GM12878 (cell line): ENCODE measurements at regions not wholly inside any gene's neighbourhood (a gene's known extent, or its start where the extent isn't known, plus 50 kb on each side); places are given as distances from the start of the nearest gene placed in this dataset.

Source experiments
- ATAC-seq: fragments of 200-7000 bp; cut with Tn5 transposase; 3 replicates; pipeline ENCODE4 v1.9.1; 2020; ENCODE audit warnings: mild to moderate bottlenecking, moderate library complexity
- BruUV-seq: library from RNA; stranded (reverse); fragments of 400-500 nt; replicated peaks from 2 replicates; lab custom pipeline; 2021; lab: Mats Ljungman, UMichigan
- CTCF ChIA-PET: fragments of 300-600 bp; sonication (Branson Sonifier 250); formaldehyde crosslinking; extraction: SDS; loops from one replicate; lab custom pipeline; 2021; ENCODE audit warnings: inconsistent platforms; lab: Yijun Ruan, JAX
- POLR2A ChIA-PET: fragments of 350-600 bp; formaldehyde crosslinking; extraction: SDS; loops from one replicate; lab custom pipeline; 2021; ENCODE audit warnings: inconsistent platforms; lab: Charles Lee
- RAD21 ChIA-PET: fragments of 300-600 bp; sonication (Branson Sonifier 250); formaldehyde crosslinking; loops from one replicate; lab custom pipeline; 2023; ENCODE audit warnings: antibody characterized with exemption; ENCODE audit not compliant: unreplicated experiment; lab: Charles Lee
- SMC1A ChIA-PET: fragments of 300-600 bp; sonication (Branson Sonifier 250); formaldehyde crosslinking; loops from one replicate; lab custom pipeline; 2023; ENCODE audit not compliant: unreplicated experiment, uncharacterized antibody; lab: Charles Lee
- DNase-seq: peaks from one replicate; pipeline ENCODE4 v3.0.0-alpha.2; 2011; ENCODE audit warnings: low read depth, low spot score
- FAIRE-seq: peaks from 3 replicates; lab custom pipeline; 2011; peaks lifted over from hg19 to GRCh38; lab: Jason Lieb, UNC
- H2AFZ ChIP-seq: 2 replicates; pipeline ENCODE4 v1.6.0; 2011; ENCODE audit warnings: low read depth, low read length, control low read depth; ENCODE audit not compliant: control insufficient read depth
- H3K27ac ChIP-seq: 2 replicates; pipeline ENCODE4 v1.5.1; 2011; ENCODE audit warnings: control low read depth; ENCODE audit not compliant: control insufficient read depth, insufficient read depth
- H3K27me3 ChIP-seq, 2 experiments: replicated peaks in 1 of 2; 2 replicates each; pipeline versions ENCODE4 v1.6.0 to v1.6.1; 2011; ENCODE audit warnings: low read length in 1 of 2; ENCODE audit not compliant: control insufficient read depth in 2 of 2, insufficient read depth in 2 of 2
- H3K36me3 ChIP-seq, 2 experiments: 2 replicates each; pipeline ENCODE4 v1.5.1; 2011; ENCODE audit warnings: low read length in 1 of 2; ENCODE audit not compliant: control insufficient read depth in 2 of 2, insufficient read depth in 2 of 2
- H3K4me1 ChIP-seq: 2 replicates; pipeline ENCODE4 v1.6.1; 2011; ENCODE audit warnings: mild to moderate bottlenecking, low read length, moderate library complexity, mixed read lengths; ENCODE audit not compliant: control insufficient read depth, insufficient read depth
- H3K4me2 ChIP-seq: 2 replicates; pipeline ENCODE4 v1.6.0; 2011; ENCODE audit warnings: control low read depth; ENCODE audit not compliant: control insufficient read depth, insufficient read depth
- H3K4me3 ChIP-seq: fragments of 200-600 bp; sonication (generic); 2 replicates; pipeline ENCODE4 v1.5.1; 2016
- H3K79me2 ChIP-seq: 2 replicates; pipeline ENCODE4 v1.6.0; 2011; ENCODE audit warnings: low read length; ENCODE audit not compliant: control insufficient read depth, insufficient read depth
- H3K9ac ChIP-seq: 2 replicates; pipeline ENCODE4 v1.8.0; 2011; ENCODE audit warnings: low read length, control low read depth, mixed read lengths; ENCODE audit not compliant: control insufficient read depth, insufficient read depth
- H3K9me3 ChIP-seq: replicated peaks from 3 replicates; pipeline ENCODE4 v1.5.1; 2011; ENCODE audit warnings: mild to moderate bottlenecking, low read length; ENCODE audit not compliant: control insufficient read depth, insufficient read depth
- H4K20me1 ChIP-seq: 2 replicates; pipeline ENCODE4 v1.6.0; 2011; ENCODE audit not compliant: control insufficient read depth, insufficient read depth
- CREB1 ChIP-seq: IDR thresholded peaks from 2 replicates; pipeline ENCODE4 v1.6.1; 2012; ENCODE audit warnings: low read depth, mild to moderate bottlenecking, inconsistent platforms
- CREM ChIP-seq: IDR thresholded peaks from 2 replicates; pipeline ENCODE4 v1.6.1; 2014; ENCODE audit warnings: antibody characterized with exemption, low read depth
- SUZ12 ChIP-seq: fragments of 200-600 bp; sonication (generic); IDR thresholded peaks from one replicate; pipeline ENCODE4 v1.6.1; 2018; ENCODE audit warnings: antibody characterized with exemption, mild to moderate bottlenecking; ENCODE audit not compliant: unreplicated experiment
- TCF3 ChIP-seq: IDR thresholded peaks from 2 replicates; pipeline ENCODE4 v1.6.1; 2012; ENCODE audit warnings: low read depth, mild to moderate bottlenecking, low read length, borderline replicate concordance; ENCODE audit not compliant: insufficient read depth
- TCF7 ChIP-seq: IDR thresholded peaks from 2 replicates; pipeline ENCODE4 v1.6.1; 2014; ENCODE audit warnings: antibody characterized with exemption, borderline replicate concordance
- in situ Hi-C: fragments of 300-500 bp; cut with MboI; formaldehyde crosslinking; loops from 9 replicates; pipeline ENCODE4 v1.14.3; 2018; ENCODE audit warnings: mixed read lengths
- intact Hi-C: fragments of 100-400 bp; cut with micrococcal nuclease; formaldehyde crosslinking; loops from one replicate; pipeline ENCODE4 v1.14.2; 2022; ENCODE audit not compliant: unreplicated experiment
- TF ChIP-seq, protein P1 (sequence below): fragments of 450-650 bp; IDR thresholded peaks from 2 replicates; pipeline ENCODE4 v1.6.1; 2017; ENCODE audit warnings: antibody characterized with exemption, mild to moderate bottlenecking, moderate library complexity
- TF ChIP-seq, protein P2 (sequence below): fragments of 450-650 bp; IDR thresholded peaks from 2 replicates; pipeline ENCODE4 v1.6.1; 2016; ENCODE audit warnings: mild to moderate bottlenecking, moderate library complexity, borderline replicate concordance

- TF ChIP-seq, protein P1, sequence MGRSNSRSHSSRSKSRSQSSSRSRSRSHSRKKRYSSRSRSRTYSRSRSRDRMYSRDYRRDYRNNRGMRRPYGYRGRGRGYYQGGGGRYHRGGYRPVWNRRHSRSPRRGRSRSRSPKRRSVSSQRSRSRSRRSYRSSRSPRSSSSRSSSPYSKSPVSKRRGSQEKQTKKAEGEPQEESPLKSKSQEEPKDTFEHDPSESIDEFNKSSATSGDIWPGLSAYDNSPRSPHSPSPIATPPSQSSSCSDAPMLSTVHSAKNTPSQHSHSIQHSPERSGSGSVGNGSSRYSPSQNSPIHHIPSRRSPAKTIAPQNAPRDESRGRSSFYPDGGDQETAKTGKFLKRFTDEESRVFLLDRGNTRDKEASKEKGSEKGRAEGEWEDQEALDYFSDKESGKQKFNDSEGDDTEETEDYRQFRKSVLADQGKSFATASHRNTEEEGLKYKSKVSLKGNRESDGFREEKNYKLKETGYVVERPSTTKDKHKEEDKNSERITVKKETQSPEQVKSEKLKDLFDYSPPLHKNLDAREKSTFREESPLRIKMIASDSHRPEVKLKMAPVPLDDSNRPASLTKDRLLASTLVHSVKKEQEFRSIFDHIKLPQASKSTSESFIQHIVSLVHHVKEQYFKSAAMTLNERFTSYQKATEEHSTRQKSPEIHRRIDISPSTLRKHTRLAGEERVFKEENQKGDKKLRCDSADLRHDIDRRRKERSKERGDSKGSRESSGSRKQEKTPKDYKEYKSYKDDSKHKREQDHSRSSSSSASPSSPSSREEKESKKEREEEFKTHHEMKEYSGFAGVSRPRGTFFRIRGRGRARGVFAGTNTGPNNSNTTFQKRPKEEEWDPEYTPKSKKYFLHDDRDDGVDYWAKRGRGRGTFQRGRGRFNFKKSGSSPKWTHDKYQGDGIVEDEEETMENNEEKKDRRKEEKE, result no peak
These were observed 574.1 kb downstream of the ACTL7B start (continued) for GRCh38 chr9:108281696-108282095.

DNA sequence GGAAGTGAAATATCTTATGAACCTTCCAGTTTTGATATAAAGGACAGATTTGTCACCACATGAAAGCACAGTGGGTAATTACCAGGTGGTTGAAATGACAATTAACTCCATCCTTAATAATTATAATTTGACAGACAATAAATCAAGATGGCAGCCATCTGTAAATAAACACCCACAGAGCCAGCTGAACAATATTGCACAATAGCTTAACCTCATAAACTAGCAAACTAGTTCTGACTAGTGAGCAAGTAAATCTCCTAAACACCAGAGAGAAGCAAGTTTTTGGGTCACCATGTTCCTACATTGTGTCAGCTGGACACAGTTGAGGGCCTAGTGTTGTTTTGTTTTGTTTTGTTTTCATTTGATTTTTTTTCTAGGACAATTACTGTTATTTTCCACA, 577.4 kb downstream of the ACTL7B start:
- H4K20me1 ChIP-seq, result no peaks in the 10 kb centered on the region
- no peak overlapping the region for H2AFZ ChIP-seq
- no TSS peak for BruUV-seq
- H3K4me3 ChIP-seq, result no peak overlapping the region
- in situ Hi-C loops, result no loop called here
- POLR2A ChIA-PET, result no interaction called here
- no peaks in the 10 kb centered on the region for H3K79me2 ChIP-seq
- DNase-seq, result no peak
- no peak overlapping the region for H3K9ac ChIP-seq
- H3K36me3 ChIP-seq, result no peaks in the 10 kb centered on the region
- H3K4me2 ChIP-seq, result no peak overlapping the region
- H3K9me3 ChIP-seq, result no peaks in the 10 kb centered on the region
- RAD21 ChIA-PET, result no interaction called here
- H3K4me1 ChIP-seq, result no peaks in the 10 kb centered on the region
- CTCF ChIA-PET, result no interaction called here
- ATAC-seq, result no peak
- SMC1A ChIA-PET, result interaction anchor here (0.7 to 1.3 kb wide), 2 partner anchors 288 to 794 kb away, joined by 4 read pairs; no protein-coding TSS in a partner anchor
- H3K27ac ChIP-seq, result no peak overlapping the region
- FAIRE-seq, result no peak
- intact Hi-C loops, result no loop called here
- no peaks in the 10 kb centered on the region for H3K27me3 ChIP-seq
- TF ChIP-seq, protein P2, sequence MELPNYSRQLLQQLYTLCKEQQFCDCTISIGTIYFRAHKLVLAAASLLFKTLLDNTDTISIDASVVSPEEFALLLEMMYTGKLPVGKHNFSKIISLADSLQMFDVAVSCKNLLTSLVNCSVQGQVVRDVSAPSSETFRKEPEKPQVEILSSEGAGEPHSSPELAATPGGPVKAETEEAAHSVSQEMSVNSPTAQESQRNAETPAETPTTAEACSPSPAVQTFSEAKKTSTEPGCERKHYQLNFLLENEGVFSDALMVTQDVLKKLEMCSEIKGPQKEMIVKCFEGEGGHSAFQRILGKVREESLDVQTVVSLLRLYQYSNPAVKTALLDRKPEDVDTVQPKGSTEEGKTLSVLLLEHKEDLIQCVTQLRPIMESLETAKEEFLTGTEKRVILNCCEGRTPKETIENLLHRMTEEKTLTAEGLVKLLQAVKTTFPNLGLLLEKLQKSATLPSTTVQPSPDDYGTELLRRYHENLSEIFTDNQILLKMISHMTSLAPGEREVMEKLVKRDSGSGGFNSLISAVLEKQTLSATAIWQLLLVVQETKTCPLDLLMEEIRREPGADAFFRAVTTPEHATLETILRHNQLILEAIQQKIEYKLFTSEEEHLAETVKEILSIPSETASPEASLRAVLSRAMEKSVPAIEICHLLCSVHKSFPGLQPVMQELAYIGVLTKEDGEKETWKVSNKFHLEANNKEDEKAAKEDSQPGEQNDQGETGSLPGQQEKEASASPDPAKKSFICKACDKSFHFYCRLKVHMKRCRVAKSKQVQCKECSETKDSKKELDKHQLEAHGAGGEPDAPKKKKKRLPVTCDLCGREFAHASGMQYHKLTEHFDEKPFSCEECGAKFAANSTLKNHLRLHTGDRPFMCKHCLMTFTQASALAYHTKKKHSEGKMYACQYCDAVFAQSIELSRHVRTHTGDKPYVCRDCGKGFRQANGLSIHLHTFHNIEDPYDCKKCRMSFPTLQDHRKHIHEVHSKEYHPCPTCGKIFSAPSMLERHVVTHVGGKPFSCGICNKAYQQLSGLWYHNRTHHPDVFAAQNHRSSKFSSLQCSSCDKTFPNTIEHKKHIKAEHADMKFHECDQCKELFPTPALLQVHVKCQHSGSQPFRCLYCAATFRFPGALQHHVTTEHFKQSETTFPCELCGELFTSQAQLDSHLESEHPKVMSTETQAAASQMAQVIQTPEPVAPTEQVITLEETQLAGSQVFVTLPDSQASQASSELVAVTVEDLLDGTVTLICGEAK, result no peak
- TF ChIP-seq TCF7 (no peak), CREB1 (no peak), CREM (no peak), TCF3 (no peak), SUZ12 (no peak)
- TF ChIP-seq, protein P1, result no peak
